ENCODE measurements at regions not wholly inside any gene's neighbourhood (a gene's known extent, or its start where the extent isn't known, plus 50 kb on each side); places are given as distances from the start of the nearest gene placed in this dataset.

DNA sequence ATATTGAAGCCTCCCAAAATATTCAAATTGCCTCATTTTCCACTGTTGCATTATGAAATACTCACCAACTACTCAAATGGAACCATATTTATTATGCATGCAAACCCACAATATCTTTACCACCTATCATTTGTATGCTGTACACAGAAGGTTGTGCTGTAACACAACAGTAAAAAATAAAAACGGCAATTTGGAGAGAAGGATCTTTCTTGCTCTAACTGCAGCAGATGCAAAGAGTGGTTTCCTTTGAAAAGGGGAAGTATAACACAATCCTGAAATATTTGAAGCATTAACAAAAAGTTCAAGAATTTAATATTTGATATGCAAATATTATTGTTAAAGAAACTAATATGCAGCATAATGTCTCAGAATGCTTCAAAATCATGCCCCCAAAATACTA is 244.5 kb upstream of the SUCLG2 start:
- Histone ChIP-seq H3K9me3 (no peaks in the 10 kb centered on the region), H3K4me1 (ENCODE audit: insufficient read depth) (no peaks in the 10 kb centered on the region), H3K36me3 (no peaks in the 10 kb centered on the region), H3K27me3 (no peaks in the 10 kb centered on the region), H3K4me3 (no peak overlapping the region), H3K27ac (no peak overlapping the region)
- no peak for DNase-seq
- intact Hi-C loops (cut with DNase I) = no loop called here
- 70 to 88% (median 86%) methylated on average over 1 of the region's 1 CpG for WGBS, 3 donors
- TF ChIP-seq POLR2A (IDR thresholded peaks at IDR 0.05) (no peak), CTCF (IDR thresholded peaks at IDR 0.05) (no peak), EP300 (IDR thresholded peaks at IDR 0.05) (no peak)

DNA sequence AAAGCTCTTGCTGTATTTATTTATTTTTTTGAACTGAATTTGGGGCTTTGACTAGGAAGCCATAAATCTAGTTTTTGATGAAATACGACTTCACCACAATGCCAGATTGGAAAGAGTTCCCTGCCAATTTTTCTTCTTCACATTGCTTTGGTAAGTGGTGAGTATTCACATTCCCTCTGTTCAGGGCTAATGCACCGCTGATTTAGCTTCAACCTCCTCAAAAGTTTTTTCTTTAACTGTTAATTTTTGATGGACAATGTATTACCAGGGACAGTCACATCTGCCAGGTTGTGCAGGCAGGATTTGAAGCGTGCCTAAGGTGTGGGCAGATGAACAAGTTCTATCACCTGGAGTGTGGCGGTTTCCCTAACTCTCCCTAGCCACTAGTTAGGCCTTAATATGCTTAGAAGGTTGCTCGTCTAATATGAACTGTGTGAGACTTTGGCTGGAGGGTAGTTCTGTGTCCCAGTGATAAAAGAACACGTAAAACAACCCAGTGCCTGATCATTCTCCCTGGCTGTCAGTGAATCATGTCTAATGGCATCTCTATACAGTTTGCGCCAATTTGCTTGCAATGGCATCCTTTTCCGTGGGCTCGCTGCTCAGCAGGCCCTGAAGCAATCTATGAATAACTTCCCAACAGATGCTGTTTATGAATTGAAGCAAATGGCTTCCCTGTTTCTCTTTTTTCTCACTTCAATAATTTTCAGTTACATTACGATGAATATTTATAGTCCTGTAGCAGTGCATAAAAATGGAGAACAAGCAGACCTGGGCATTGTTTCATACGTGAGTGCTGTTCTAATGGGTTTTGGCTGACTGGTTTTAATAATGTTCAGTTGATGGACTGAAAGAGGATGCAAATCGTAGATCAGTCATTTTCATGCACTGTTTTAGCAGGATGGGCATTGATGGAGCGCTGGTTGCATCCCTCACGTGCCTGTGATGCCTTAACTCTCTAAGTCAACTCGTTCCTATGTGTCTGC is 243.2 kb upstream of the SUCLG2 start:
- 88 to 90% (median 90%) methylated on average over 15 of the region's 15 CpGs for WGBS, 3 donors

DNA sequence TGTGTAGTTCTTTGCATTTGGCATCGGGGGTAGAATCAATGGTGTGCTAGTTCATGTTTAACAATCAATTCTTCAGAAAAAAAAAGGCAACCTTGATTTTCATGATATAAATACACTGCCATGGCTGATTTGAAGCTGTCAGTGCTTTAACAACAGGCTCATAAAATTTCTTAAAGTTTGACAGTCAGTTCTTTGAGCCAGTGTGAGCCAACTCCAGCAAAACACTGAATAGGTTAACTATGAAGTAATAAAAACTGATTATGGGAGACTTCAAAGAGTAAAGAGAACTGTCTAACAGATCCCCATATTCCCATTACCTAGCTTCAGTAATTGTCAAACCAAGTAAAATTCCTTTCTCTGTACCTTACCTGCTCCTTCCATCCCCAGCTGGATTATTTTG is 241.7 kb upstream of the SUCLG2 start:
- H3K27ac ChIP-seq = no peak overlapping the region
- no peak for DNase-seq
- WGBS, 3 donors = 82 to 90% (median 82%) methylated on average over 1 of the region's 1 CpG
- H3K4me1 ChIP-seq (ENCODE audit: insufficient read depth) = no peaks in the 10 kb centered on the region
- no peak for TF ChIP-seq EP300 (IDR thresholded peaks at IDR 0.05)
- no peak for TF ChIP-seq POLR2A (IDR thresholded peaks at IDR 0.05)
- no peak for TF ChIP-seq CTCF (IDR thresholded peaks at IDR 0.05)
- no peaks in the 10 kb centered on the region for H3K36me3 ChIP-seq
- no peak overlapping the region for H3K4me3 ChIP-seq
- intact Hi-C loops (cut with DNase I) = no loop called here
- no peaks in the 10 kb centered on the region for H3K27me3 ChIP-seq
- no peaks in the 10 kb centered on the region for H3K9me3 ChIP-seq

More for the DNA sequence above, 243.2 kb upstream of the SUCLG2 start:
- H3K4me1 ChIP-seq (ENCODE audit: insufficient read depth) = no peaks in the 10 kb centered on the region
- DNase-seq = no peak
- intact Hi-C loops (cut with DNase I) = no loop called here
- no peak overlapping the region for H3K4me3 ChIP-seq
- no peak for TF ChIP-seq POLR2A (IDR thresholded peaks at IDR 0.05)
- TF ChIP-seq EP300 (IDR thresholded peaks at IDR 0.05) = no peak
- no peak for TF ChIP-seq CTCF (IDR thresholded peaks at IDR 0.05)
- H3K9me3 ChIP-seq = no peaks in the 10 kb centered on the region
- H3K27me3 ChIP-seq = no peaks in the 10 kb centered on the region
- H3K36me3 ChIP-seq = no peaks in the 10 kb centered on the region
- H3K27ac ChIP-seq = no peak overlapping the region

DNA sequence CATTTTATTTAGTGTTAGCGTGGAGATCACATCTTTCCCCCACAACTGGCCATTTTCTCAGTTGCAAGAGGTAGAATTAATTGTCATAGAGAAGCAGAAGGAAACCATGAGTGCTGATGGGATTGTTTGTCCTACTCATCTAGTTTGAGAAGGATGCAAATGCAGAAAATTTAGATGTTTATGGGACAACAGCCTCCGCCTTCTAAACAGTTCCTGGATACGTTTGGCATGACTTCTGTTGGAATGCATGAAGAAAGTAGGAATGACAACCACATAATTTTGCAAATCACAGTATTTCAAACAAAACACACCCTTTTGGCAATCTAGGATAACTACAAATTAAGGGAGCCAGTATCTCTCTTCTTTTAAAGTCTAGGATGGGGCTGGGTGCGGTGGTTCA is 240.1 kb upstream of the SUCLG2 start:
- no peak for DNase-seq

More for the DNA sequence above, 240.1 kb upstream of the SUCLG2 start:
- H3K4me3 ChIP-seq = no peak overlapping the region
- WGBS, 3 donors = 72 to 89% (median 81%) methylated on average over 4 of the region's 4 CpGs
- no peak for TF ChIP-seq POLR2A (IDR thresholded peaks at IDR 0.05)
- TF ChIP-seq EP300 (IDR thresholded peaks at IDR 0.05) = no peak
- no peak for TF ChIP-seq CTCF (IDR thresholded peaks at IDR 0.05)
- no peaks in the 10 kb centered on the region for H3K27me3 ChIP-seq
- no peaks in the 10 kb centered on the region for H3K4me1 ChIP-seq (ENCODE audit: insufficient read depth)
- no peaks in the 10 kb centered on the region for H3K36me3 ChIP-seq
- no peak overlapping the region for H3K27ac ChIP-seq
- no peaks in the 10 kb centered on the region for H3K9me3 ChIP-seq
- intact Hi-C loops (cut with DNase I) = no loop called here

Measured in ovary (tissue), 7 donors.